SH-SY5Y (cell line): ENCODE measurements at regions not wholly inside any gene's neighbourhood (a gene's known extent, or its start where the extent isn't known, plus 50 kb on each side); places are given as distances from the start of the nearest gene placed in this dataset.

Experiments used
- GATA2 ChIP-seq: IDR thresholded peaks from 2 replicates; pipeline ENCODE4 v1.6.1; 2011; ENCODE audit warnings: mild to moderate bottlenecking, low read depth, low read length
- GATA3 ChIP-seq: IDR thresholded peaks from 2 replicates; pipeline ENCODE4 v1.6.1; 2011; ENCODE audit warnings: low read depth, mild to moderate bottlenecking, low read length, moderate library complexity

GRCh38 chr12:118607831-118608230 is 231.5 kb downstream of the SUDS3 start:
- TF ChIP-seq GATA3 = no peak
- no peak for TF ChIP-seq GATA2
